Stimulated activated CD8-positive, alpha-beta memory T cell treated with anti-CD3 and anti-CD28 coated beads, Interleukin-15, amount 100 ng/mL, for 24 hours (primary cell): ENCODE measurements at regions not wholly inside any gene's neighbourhood (a gene's known extent, or its start where the extent isn't known, plus 50 kb on each side); places are given as distances from the start of the nearest gene placed in this dataset.

Experiments
- DNase-seq: peaks from one replicate; pipeline ENCODE4 v3.0.0-alpha.2; 2020; ENCODE audit warnings: low read depth

- DNase-seq: no peak
Observed at GRCh38 chr2:18828296-18828695, 238.9 kb upstream of the NT5C1B start.

GRCh38 chr2:18825838-18826237 is 236.5 kb upstream of the NT5C1B start:
- DNase-seq: no peak

GRCh38 chr2:18824915-18825314 is 235.5 kb upstream of the NT5C1B start:
- no peak for DNase-seq

GRCh38 chr2:18824325-18824790 is 235.0 kb upstream of the NT5C1B start:
- no peak for DNase-seq

- no peak for DNase-seq
Observed at GRCh38 chr2:18821431-18821830, 232.1 kb upstream of the NT5C1B start.

DNA sequence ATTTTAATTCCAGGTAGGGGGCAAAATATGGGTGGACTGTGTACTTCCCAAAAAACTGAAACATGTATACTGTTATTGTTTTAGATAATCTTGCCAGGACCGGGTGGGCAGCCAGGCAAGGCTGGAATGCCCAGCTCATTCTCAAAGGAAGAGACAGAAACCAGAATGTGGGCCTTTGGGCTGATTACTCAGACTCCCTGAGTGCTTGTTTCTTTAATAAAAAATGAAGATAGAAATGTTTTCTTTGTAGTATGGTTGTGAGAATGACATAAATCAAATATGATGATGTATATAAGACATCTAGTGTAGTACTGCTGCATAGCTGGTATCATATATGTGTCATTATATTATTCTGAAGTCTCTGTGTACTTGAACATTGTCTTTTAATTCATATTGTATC is 231.6 kb upstream of the NT5C1B start:
- DNase-seq: no peak

DNA sequence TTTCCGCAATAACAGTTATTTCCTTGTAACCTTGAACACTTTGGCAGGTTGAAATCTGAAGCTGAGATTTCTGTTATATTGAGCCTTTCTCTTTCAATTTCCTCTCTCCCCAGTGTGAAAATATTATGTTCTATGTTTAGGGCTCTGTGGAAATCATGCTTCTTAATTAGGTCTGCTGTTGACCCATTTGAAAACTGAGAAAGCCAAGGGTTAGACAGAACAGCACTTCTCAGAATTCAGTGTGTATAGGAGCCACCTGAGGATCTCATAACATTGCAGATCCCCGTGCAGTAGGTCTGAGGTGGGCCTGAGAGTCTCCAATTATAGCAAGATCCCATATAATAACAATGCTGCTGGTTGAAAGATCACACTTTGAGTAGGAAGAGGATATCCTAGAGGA is 230.2 kb upstream of the NT5C1B start:
- no peak for DNase-seq

DNA sequence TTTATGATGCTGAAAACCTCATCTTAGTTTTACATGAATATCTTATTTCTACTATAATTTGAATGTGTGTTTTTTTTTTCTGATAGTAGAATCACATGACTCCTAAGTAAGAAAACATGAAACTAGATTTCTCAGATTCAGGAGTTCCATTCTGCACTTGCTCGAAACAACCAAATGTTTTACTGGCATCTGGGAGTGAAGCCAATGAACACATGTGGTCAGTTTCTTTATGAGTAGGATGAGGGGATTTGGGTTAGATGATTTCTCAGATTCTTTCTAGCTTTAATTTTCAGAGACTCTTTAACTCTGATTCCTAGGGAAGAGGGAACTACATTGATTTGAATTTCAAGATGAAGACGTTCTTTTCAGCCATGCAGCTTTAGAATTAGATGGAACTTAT is 225.0 kb upstream of the NT5C1B start:
- no peak for DNase-seq

- DNase-seq: no peak
Observed at GRCh38 chr2:18804536-18804935, 215.2 kb upstream of the NT5C1B start.

GRCh38 chr2:18803141-18803939 is 214.0 kb upstream of the NT5C1B start:
- DNase-seq: no peak

DNA sequence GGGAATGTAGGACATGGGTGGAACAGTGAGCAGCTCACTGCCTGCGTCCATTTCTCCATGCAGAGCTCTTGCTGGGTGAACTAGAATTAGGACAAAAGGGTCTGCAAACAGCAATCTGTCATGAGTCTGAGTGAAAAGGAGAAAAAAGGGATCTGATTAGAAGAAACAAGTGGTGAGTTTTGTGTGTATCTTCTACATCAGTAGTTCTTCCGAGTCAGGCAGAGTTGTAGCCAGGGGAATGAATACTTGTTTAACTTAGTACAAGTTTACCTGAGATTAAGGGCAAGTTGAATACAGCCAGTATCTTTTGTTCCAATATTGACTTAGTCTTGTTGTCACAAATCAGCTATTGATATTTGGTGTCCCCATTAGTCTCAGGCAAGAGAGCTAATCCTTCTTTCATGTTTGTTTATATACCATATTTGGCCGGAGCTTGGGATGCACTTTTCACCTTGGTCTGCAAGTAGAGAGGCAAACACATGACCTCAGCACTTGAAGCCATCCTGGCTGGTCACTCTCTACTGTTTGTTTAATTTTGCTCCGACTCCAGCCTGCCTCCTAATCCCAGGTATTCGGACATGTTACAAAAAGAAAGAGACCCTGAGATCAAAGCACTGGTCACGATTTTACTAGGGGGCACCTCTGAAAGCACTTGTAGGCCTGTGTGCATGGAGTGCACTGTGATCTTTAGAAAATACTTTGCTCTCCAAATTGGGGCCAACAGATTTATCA is 211.0 kb upstream of the NT5C1B start:
- DNase-seq: no peak

DNA sequence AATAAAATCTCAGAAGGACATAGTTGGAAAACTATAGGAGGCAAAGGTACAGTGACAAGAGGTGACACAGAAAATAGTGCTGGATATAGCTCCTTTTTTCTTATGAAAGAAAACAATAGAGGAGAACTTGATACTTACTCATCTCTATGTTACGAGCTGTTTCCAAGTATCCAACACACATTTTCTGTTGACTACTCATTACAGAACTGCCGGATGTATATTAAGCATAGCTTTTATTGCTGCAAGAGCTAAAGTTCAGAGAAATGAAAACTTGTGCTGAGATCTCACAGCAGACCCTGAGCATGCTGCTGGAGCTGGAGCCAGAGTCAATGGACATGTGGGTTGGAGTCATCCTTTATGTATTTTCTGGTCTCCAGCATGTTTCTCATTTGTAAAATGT is 210.0 kb upstream of the NT5C1B start:
- no peak for DNase-seq

DNA sequence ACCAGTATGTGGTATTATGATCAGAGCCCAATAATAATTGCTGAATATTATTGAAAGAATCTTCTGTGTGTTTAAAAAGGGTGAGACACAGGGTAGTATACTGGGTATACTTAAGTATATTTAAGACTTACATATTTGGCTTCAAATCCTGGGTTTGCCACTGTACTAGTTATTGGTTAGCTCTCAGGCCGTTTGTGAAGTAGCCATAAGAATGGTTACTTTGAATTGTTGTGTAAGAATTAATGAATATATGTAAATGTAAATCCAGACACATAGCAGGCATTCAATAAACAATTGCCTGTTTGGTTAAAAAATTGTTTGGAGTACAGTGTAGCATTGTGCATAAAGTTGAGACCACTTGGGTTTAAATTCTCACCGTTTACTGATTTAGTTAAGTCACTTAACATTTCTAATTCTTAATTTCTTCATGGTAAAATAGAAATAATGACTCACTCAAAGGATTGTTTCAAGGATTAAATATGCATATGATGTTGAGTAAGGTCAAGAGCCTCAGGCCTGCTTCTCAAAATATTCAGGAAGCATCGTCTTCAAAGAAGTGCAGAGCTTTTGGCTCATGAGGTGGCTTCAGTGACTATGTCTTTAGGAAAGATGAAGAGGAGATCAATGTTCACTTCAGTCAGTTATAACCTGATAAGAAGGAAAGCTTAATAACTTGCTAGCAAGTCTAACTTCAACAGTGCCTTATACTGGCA is 207.9 kb upstream of the NT5C1B start:
- DNase-seq: no peak

DNA sequence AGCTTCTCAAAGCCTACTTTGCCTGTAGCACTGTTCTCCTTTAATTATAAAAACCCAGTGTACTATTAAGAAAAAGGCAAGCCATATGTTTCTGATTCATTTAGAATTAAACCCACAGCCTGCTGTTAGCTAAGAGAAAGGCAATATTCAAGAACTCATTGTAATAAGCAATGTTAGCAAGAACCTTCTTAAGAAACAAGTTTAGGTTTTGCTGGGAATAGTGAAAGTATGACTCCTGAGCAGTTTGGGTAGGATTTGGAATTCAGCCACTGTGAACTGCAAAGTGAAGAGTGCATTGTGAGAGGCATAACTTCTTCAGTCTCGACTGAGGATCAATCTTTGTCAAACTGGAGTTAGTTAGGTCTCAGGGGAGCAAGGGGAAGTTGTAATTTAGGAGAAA is 206.5 kb upstream of the NT5C1B start:
- DNase-seq: no peak

- DNase-seq: no peak
Observed at GRCh38 chr2:18792684-18793083, 203.3 kb upstream of the NT5C1B start.

DNA sequence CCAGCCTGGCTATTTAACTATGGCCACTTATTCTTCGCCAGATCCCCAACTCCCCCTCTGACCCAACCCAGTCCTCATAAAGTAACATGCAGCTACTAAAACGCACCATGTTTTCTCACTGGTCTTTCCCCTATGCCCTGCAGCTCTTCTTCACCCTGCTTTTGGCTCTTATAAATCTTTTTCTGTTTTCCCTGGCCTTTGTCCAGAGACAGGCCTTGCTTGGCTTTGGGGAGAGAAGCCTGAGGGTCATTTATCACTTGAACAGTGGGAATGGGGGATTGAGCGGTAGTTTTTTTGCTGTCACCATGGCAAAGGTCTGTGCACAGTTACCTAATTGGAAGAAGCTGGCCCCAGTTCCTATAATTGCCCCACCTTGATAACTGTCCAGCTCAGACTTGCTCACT is 202.9 kb upstream of the NT5C1B start:
- no peak for DNase-seq

- no peak for DNase-seq
Observed at GRCh38 chr2:18791172-18791797, 201.9 kb upstream of the NT5C1B start.

DNA sequence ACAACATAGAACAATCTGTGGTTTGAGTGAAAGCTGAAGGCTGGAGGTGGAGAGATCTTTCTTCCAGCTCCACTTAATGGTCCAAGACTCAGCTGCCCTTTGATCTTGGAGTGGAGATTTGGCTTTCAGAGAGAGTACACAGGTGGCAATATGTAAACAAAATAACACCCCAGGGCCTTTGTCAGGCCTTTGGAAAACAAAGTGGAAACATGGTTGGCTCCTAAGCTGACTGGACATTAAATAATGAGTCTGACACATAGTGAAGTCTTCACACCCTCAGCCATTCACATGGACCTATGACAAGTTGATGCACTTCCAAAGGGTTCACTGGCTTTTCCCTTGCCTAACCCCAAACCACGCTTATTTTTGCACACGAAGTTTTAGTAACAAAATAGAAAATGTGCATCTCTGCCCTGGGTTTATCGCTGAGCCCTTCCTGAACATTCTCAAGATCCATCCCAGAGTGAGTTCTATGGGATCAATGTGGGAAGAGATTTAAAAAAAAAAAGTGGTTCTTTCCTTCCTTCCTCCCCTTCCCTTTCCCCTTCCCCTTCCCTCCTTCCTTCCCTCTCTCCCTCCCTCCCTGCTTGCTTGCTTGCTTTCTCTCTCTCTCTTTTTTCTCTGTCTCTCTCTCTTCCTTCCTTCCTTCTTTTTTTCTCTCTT is 201.3 kb upstream of the NT5C1B start:
- no peak for DNase-seq

DNA sequence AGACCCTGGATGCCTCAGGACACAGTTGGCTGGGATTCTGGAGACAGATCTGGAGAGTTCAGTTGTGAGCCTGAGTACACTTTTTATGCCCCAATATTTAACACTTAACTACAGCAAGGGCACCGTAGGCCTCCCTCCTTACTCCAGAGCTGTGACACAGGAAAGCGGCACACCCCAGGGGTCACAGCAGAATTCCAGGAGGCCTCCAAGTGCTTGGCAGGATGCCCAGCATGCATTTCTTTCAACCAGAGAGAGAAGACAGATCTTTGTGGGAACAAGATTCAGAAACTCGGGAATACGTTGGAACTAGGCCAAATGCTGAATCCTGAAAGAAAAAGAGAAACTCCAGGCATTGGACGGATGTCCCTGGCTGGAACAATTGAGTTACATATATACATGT is 199.2 kb upstream of the NT5C1B start:
- DNase-seq: no peak

- no peak for DNase-seq
Observed at GRCh38 chr2:18787726-18788125, 198.4 kb upstream of the NT5C1B start.

DNA sequence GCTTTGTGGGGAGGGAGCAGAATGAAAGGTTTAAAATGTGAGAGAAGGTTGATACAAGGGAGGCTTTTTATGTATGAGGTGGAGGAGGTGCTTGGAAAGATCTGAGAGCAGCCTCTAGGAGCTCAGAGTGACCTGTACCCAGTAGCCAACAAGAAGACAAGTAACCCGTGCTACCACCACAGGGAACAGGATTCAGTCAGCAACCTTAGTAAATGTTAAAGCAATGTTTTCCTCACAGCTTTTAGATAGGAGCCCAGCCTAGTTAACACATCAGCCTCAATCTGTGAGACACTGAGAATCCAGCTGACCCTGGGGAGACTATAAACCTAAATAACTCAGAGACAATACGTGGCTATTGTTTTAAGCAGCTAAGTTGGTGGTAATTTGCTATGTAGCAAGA is 194.9 kb upstream of the NT5C1B start:
- DNase-seq: no peak
